ENCODE measurements at regions not wholly inside any gene's neighbourhood (a gene's known extent, or its start where the extent isn't known, plus 50 kb on each side); places are given as distances from the start of the nearest gene placed in this dataset.

GRCh38 chr7:97798046-97799019 is 66.4 kb downstream of the TAC1 start:
- intact Hi-C loops (cut with micrococcal nuclease): no loop called here
- Mint-ChIP-seq H3K4me1 (ENCODE audit: low read depth) (no peaks in the 10 kb centered on the region), H3K27me3 (ENCODE audit: low read depth) (peaks cover 21% of the 10 kb centered on the region), H3K9me3 (no peaks in the 10 kb centered on the region), H3K27ac (no peak overlapping the region), H3K36me3 (ENCODE audit: low read depth) (no peaks in the 10 kb centered on the region), H3K4me3 (no peak overlapping the region)
- DNase-seq: no peak
- CTCF ChIA-PET: interaction anchor here (1.0 kb wide), 1 partner anchor 694 kb away, joined by 3 read pairs; no protein-coding TSS in a partner anchor

GRCh38 chr7:97801108-97801507 is 69.2 kb downstream of the TAC1 start:
- Mint-ChIP-seq H3K36me3 (ENCODE audit: low read depth) (no peaks in the 10 kb centered on the region), H3K4me1 (ENCODE audit: low read depth) (no peaks in the 10 kb centered on the region), H3K27me3 (ENCODE audit: low read depth) (peaks cover 19% of the 10 kb centered on the region), H3K9me3 (no peaks in the 10 kb centered on the region), H3K4me3 (no peak overlapping the region), H3K27ac (no peak overlapping the region)
- no peak for DNase-seq
- CTCF ChIA-PET: no interaction called here
- intact Hi-C loops (cut with micrococcal nuclease): no loop called here

Data from activated naive CD4-positive, alpha-beta T cell treated with anti-CD3 and anti-CD28 coated beads for 36 hours (primary cell).